GM19467 (cell line): ENCODE measurements at regions not wholly inside any gene's neighbourhood (a gene's known extent, or its start where the extent isn't known, plus 50 kb on each side); places are given as distances from the start of the nearest gene placed in this dataset.

Source experiments
- ATAC-seq: cut with Tn5 transposase; IDR thresholded peaks from one replicate; pipeline ENCODE4 v1.9.1; 2021; ENCODE audit warnings: mild to moderate bottlenecking, moderate library complexity; ENCODE audit not compliant: unreplicated experiment

DNA sequence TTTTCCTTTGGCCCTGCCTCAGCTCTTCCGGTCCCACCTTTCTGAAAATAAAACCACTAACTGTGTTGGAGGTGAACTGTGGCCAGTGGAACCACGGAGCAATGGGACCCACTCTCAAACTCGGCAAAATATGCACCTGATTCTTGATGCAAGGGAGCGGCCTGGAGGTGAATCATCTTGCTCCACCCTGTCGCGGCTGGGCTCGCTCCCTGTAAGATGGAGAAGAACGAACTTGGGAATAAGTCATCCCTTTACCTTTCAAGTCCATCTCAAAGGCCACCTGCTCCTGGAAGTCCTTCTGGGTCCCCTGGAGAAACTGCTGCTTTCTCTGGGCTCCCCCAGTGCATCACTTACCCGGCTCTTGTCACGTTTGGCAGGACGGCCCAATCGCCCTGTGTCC, 309.9 kb downstream of the BCL11B start:
- no peak for ATAC-seq

GRCh38 chr14:98963610-98964009, 308.4 kb downstream of the BCL11B start:
- ATAC-seq = no peak

DNA sequence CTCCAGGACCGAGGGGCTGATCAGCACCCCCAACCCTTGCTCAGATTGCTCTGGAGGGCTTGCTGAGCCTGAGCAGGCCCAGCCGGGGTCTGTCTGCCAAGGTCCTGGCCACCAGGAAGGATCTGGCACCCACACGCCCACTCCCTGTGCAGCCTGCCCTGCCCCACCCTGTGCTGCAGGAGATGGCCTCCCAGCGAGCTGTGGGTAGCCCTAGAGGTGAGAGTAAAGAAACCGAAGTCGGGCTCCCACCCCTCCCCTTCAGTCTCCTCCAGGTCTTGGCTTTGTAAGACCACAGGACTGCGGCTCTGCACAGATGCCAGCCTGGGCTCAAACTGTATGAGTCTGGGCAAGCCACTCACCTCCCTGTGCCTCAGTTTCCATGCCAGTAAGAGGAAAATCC, 307.8 kb downstream of the BCL11B start:
- no peak for ATAC-seq

DNA sequence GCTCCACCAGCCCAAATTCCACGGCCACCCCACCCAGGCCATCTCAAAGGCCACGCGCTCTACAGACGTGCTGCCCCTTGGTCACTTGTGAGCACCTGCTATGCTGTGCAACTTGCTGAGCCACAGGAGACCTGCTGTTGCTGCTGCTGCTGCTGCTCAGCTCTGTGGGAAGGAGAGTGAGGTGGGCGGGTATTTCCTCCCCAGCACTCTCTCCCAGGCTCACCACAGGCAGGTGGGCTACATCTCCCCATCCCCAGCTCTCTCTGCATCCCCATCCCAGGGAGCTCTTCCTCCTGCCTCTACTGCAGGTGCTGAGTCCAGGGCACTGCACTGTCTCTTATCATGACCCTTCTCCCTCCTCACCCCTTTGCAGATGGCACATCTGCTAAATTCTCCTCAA, 306.9 kb downstream of the BCL11B start:
- no peak for ATAC-seq

DNA sequence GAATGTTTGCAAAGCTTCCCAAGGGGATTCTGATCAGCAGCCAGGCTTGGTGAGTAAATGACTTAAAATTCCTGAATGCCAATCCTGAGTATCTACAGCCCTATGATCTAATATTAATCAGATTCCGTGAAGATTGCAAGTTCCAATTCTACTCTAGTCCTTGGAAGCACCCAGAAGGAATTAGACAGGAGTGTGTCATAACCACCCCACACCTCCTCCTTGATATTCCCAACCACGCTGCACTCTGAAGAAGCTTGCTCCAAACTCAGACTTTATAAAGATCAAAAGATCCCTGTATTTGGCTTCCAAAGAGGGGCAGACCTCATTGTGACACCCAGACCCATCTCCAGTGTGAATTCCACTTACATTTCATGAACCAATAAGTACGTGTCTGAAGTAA, 306.0 kb downstream of the BCL11B start:
- no peak for ATAC-seq

- ATAC-seq = no peak
Observed at GRCh38 chr14:98966475-98967162, 305.4 kb downstream of the BCL11B start.

- no peak for ATAC-seq
Observed at GRCh38 chr14:98974113-98974512, 297.9 kb downstream of the BCL11B start.

DNA sequence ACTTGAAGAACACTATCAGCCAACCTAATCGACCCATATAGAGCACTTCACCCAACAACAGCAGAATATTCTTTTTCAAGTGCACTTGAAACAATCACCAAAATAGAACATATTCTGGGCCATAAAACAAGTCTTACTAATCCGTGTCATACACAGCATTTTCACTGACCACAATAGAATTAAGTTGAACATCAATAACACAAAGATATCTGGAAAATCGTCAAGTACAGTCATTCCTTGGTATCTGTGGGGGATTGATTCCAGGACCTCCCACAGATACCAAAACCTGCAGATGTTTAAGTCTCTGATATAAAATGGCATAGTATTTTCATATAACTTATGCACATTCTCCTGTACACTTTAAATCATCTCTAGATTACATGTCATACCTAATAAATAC, 295.7 kb downstream of the BCL11B start:
- ATAC-seq = no peak

- no peak for ATAC-seq
Observed at GRCh38 chr14:98977451-98977850, 294.5 kb downstream of the BCL11B start.

- no peak for ATAC-seq
Observed at GRCh38 chr14:98982986-98983385, 289.0 kb downstream of the BCL11B start.

DNA sequence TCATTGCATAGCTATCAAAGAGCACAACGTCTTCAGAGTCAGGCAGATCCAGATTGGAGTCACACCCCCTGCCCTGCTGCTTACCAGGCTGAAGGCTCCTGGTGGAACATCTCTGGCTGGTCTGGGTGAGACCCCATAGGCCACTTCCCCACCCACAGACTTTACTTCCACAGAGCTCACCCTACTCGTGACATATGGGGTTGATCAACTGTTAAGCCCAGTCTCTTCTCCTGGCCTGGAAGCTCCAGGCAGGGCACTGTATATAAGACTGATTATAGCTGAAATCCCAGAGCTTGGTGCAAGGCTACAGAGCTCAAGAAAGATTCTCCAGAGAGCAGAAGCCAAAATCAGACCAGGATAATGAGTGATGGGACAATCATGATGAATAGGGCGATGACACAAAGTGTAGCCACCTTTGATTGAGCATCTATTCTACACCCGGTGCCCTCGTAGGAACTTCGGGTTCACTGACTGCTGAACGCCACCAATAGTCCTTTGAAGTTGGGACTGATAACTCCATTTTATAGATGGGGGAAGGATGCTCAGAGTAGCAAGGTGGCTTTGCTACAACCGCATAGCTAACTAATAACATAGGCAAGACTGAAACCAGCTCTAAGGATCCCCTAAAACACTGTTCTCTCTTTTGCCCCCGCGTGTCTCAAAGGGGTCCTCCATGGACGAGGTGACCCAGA, 287.8 kb downstream of the BCL11B start:
- ATAC-seq = no peak

GRCh38 chr14:98984719-98985041, 287.3 kb downstream of the BCL11B start:
- no peak for ATAC-seq

DNA sequence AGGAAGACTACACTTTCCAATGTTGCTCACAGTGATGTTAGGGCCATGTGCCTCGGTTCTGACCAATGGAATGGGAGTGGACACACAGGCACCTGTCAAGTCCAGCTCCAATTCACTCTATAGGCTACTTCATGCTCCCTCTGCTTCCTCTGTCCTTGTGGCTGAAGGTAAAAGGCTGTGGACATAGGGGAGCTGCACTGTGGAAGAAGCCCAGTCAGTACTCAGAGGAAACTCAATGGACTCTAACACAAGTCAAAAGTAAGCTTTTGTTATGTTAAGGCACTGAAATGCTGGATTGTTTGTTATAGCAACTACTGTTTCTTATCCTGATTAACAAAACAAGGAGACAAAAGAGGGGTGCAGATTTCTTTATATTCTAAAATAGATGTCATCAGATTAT, 278.2 kb downstream of the BCL11B start:
- no peak for ATAC-seq

DNA sequence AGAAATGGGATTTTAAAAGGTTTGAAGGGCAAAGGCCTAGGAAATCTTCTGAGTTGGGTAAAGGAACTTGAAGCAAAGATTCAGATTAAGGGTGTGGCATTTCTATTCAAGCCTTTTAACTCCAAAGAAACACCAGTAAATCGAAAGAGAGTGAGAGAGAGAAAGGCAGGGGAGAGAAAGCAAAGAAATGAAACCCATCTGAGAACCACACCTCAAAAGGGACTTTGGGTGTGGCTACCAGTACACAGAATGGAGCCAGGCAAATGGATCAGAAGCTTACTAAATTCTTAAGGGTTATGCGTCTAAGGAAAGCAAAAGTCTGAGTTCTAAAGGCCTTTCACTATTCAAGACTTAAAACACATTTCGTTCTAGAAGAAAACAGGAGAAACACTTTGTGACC, 277.4 kb downstream of the BCL11B start:
- ATAC-seq = no peak

GRCh38 chr14:98997526-98998205, 274.3 kb downstream of the BCL11B start:
- ATAC-seq = no peak

- no peak for ATAC-seq
Observed at GRCh38 chr14:98999345-98999744, 272.7 kb downstream of the BCL11B start.

DNA sequence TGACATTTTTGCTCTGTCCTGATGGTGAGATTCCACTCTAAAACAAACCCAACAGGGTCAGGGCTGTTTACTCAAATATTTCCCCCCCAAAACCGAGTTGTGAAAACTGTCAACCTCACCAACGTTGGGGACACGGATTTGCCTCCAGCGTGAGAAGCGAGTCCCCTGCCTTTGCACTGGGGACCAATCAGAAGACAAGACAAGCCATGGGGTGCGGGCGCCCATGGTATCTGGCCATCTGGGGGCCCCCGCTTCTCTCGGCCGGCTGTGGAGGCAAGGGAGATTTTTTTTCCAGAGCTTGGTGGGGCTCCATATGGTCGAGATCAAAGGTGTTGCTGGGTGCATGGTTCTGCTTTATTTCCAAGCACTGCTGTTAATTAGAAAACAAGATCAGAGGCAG, 272.1 kb downstream of the BCL11B start:
- ATAC-seq = no peak

DNA sequence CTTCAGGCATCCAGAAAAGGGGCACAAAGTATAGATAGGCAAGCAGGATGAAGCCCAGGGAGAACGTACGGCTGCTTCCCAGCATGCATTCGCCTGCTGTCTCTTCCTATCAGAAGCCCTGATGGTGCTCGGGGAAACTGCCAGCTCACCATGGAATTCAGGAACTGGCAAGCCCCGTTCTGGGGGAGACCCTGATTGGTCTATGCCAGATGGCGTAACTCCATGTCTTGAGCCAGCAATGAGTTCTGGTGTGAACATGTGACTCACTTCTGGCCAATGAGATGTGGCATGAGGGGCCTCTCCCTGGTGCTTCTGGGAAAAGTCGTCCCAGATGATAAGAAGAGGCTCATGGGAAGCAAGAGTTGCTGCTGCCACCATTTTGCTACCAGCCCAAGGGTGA, 270.8 kb downstream of the BCL11B start:
- ATAC-seq = no peak

- ATAC-seq = no peak
Observed at GRCh38 chr14:99003646-99004045, 268.4 kb downstream of the BCL11B start.

GRCh38 chr14:99004112-99004511, 267.9 kb downstream of the BCL11B start:
- no peak for ATAC-seq

GRCh38 chr14:99006276-99006675, 265.7 kb downstream of the BCL11B start:
- no peak for ATAC-seq

- no peak for ATAC-seq
Observed at GRCh38 chr14:99007795-99008194, 264.2 kb downstream of the BCL11B start.
